CD14-positive monocyte (primary cell): ENCODE measurements at regions not wholly inside any gene's neighbourhood (a gene's known extent, or its start where the extent isn't known, plus 50 kb on each side); places are given as distances from the start of the nearest gene placed in this dataset.
A peak's percentile ranks its signal among the peaks of the same experiment; 100 is the strongest.

Experiments used
- DNase-seq, 3 donors: peaks; one replicate each; pipeline ENCODE4 v3.0.0-alpha.2; 2011 to 2022
- H2AFZ ChIP-seq: 2 replicates; pipeline ENCODE4 v1.6.0; 2012; ENCODE audit warnings: mild to moderate bottlenecking, low read depth, low read length, inconsistent platforms; ENCODE audit not compliant: insufficient read depth, poor library complexity, severe bottlenecking
- H3K27ac ChIP-seq, 2 donors: 1 replicate in 1 of 2; 2 replicates in 1 of 2; pipeline ENCODE4 v1.5.1; 2012 to 2013; ENCODE audit warnings: low read length in 2 of 2, control low read depth in 1 of 2, inconsistent platforms in 1 of 2, low read depth in 1 of 2, mild to moderate bottlenecking in 1 of 2
- H3K27me3 ChIP-seq, 2 donors: one replicate each; pipeline versions ENCODE4 v1.6.0 to v1.6.1; 2011 to 2013; ENCODE audit warnings: low read length in 2 of 2; ENCODE audit not compliant: control insufficient read depth in 2 of 2, insufficient read depth in 2 of 2
- H3K36me3 ChIP-seq, 2 donors: replicated peaks in 1 of 2; 1 replicate in 1 of 2; 2 replicates in 1 of 2; pipeline versions ENCODE4 v1.5.1 to v1.6.1; 2012 to 2013; ENCODE audit warnings: low read length in 2 of 2, control low read depth in 1 of 2, inconsistent platforms in 1 of 2, mild to moderate bottlenecking in 1 of 2; ENCODE audit not compliant: insufficient read depth in 2 of 2, control insufficient read depth in 1 of 2
- H3K4me1 ChIP-seq, 2 donors: 1 replicate in 1 of 2; 2 replicates in 1 of 2; pipeline versions ENCODE4 v1.5.1 to v1.6.1; 2012 to 2013; ENCODE audit warnings: low read length in 2 of 2, control low read depth in 1 of 2, inconsistent platforms in 1 of 2, mild to moderate bottlenecking in 1 of 2, moderate library complexity in 1 of 2; ENCODE audit not compliant: insufficient read depth in 2 of 2, control insufficient read depth in 1 of 2
- H3K4me2 ChIP-seq: replicated peaks from 2 replicates; pipeline ENCODE3; 2012; ENCODE audit warnings: low read length, moderate library complexity, mild to moderate bottlenecking; ENCODE audit not compliant: poor library complexity, severe bottlenecking; ENCODE audit errors: extremely low read depth
- H3K4me3 ChIP-seq, 3 experiments: fragments of 200-600 bp in 1 of 3; sonication (generic) in 1 of 3; replicated peaks in 1 of 3; 1 replicate in 2 of 3; 2 replicates in 1 of 3; pipeline ENCODE4 v1.5.1; 2011 to 2013; ENCODE audit warnings: low read length in 3 of 3, mild to moderate bottlenecking in 3 of 3, control low read depth in 2 of 3, low read depth in 2 of 3, inconsistent platforms in 1 of 3, moderate library complexity in 1 of 3
- H3K79me2 ChIP-seq: 2 replicates; pipeline ENCODE4 v1.6.0; 2012; ENCODE audit warnings: mild to moderate bottlenecking, control low read depth, inconsistent platforms, low read length, moderate library complexity; ENCODE audit not compliant: insufficient read depth
- H3K9ac ChIP-seq: 2 replicates; pipeline ENCODE4 v1.6.0; 2017; ENCODE audit warnings: low read length, mild to moderate bottlenecking; ENCODE audit not compliant: insufficient read depth, poor library complexity, severe bottlenecking
- H3K9me3 ChIP-seq, 2 donors: replicated peaks in 1 of 2; 1 replicate in 1 of 2; 2 replicates in 1 of 2; pipeline versions ENCODE4 v1.5.1 to v1.6.1; 2012 to 2013; ENCODE audit warnings: low read length in 2 of 2, control low read depth in 1 of 2; ENCODE audit not compliant: control insufficient read depth in 1 of 2, insufficient read depth in 1 of 2
- H4K20me1 ChIP-seq: 2 replicates; pipeline ENCODE4 v1.6.0; 2012; ENCODE audit warnings: mild to moderate bottlenecking, low read length, control low read depth, moderate library complexity; ENCODE audit not compliant: insufficient read depth
- H3K27ac Mint-ChIP-seq, 7 donors: one replicate each; pipeline ENCODE4 v1.8.0; 2020; ENCODE audit warnings: mild to moderate bottlenecking in 7 of 7, mixed read lengths in 7 of 7, moderate library complexity in 6 of 7, inconsistent platforms in 2 of 7
- H3K27me3 Mint-ChIP-seq, 3 donors: one replicate each; pipeline ENCODE4 v1.8.0; 2021 to 2022; ENCODE audit warnings: low read depth in 3 of 3, mild to moderate bottlenecking in 3 of 3, mixed read lengths in 3 of 3, moderate library complexity in 3 of 3, inconsistent platforms in 1 of 3
- H3K36me3 Mint-ChIP-seq, 2 donors: one replicate each; pipeline ENCODE4 v1.8.0; 2020; ENCODE audit warnings: mixed read lengths in 2 of 2, inconsistent platforms in 1 of 2, mild to moderate bottlenecking in 1 of 2
- H3K4me1 Mint-ChIP-seq: one replicate; pipeline ENCODE4 v1.8.0; 2020; ENCODE audit warnings: mild to moderate bottlenecking, mixed read lengths
- H3K4me3 Mint-ChIP-seq, 2 donors: one replicate each; pipeline ENCODE4 v1.8.0; 2020; ENCODE audit warnings: mild to moderate bottlenecking in 2 of 2, mixed read lengths in 2 of 2, moderate library complexity in 1 of 2
- H3K9me3 Mint-ChIP-seq, 7 donors: one replicate each; pipeline ENCODE4 v1.8.0; 2020 to 2022; ENCODE audit warnings: mixed read lengths in 7 of 7, mild to moderate bottlenecking in 6 of 7, moderate library complexity in 6 of 7, inconsistent platforms in 2 of 7
- WGBS: methylation state at CpG from one replicate; pipeline ENCODE4 v1.1.5; 2013; ENCODE audit warnings: missing lambda C conversion rate; ENCODE audit not compliant: insufficient coverage; 5-methylcytosine and 5-hydroxymethylcytosine counted together
- intact Hi-C, 2 donors: fragments of 100-400 bp; cut with micrococcal nuclease; formaldehyde crosslinking; loops; one replicate each; pipeline versions ENCODE4 v1.15.0 to v1.15.1; 2023
- TF ChIP-seq, protein P1 (sequence below): fragments of 200-600 bp; IDR thresholded peaks from one replicate; pipeline ENCODE4 v1.8.0; 2022; ENCODE audit warnings: antibody characterized with exemption, mild to moderate bottlenecking

DNA sequence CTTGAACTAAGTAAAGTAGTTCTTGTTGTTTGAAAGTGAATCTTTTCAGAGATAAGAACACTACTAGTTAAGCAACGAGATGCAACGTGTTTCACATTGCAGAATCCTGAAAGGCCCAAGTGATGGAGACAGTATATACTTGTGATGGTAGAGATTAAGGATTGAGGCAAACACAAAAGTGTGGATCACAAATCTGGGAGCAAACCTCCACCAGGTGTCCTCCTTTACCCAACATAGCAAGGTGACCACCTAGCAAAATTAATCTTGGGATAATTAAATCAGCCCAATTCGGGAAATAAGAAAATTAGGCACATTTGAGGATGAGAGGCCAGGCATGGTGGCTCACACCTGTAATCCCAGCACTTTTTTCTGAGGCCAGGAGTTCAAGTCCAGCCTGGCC lies 563.9 kb downstream of the DACH1 start:
- TF ChIP-seq, protein P1, sequence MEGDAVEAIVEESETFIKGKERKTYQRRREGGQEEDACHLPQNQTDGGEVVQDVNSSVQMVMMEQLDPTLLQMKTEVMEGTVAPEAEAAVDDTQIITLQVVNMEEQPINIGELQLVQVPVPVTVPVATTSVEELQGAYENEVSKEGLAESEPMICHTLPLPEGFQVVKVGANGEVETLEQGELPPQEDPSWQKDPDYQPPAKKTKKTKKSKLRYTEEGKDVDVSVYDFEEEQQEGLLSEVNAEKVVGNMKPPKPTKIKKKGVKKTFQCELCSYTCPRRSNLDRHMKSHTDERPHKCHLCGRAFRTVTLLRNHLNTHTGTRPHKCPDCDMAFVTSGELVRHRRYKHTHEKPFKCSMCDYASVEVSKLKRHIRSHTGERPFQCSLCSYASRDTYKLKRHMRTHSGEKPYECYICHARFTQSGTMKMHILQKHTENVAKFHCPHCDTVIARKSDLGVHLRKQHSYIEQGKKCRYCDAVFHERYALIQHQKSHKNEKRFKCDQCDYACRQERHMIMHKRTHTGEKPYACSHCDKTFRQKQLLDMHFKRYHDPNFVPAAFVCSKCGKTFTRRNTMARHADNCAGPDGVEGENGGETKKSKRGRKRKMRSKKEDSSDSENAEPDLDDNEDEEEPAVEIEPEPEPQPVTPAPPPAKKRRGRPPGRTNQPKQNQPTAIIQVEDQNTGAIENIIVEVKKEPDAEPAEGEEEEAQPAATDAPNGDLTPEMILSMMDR: no peak
- intact Hi-C loops: no loop called here
- H3K9me3 ChIP-seq: no peaks in the 10 kb centered on the region

DNA sequence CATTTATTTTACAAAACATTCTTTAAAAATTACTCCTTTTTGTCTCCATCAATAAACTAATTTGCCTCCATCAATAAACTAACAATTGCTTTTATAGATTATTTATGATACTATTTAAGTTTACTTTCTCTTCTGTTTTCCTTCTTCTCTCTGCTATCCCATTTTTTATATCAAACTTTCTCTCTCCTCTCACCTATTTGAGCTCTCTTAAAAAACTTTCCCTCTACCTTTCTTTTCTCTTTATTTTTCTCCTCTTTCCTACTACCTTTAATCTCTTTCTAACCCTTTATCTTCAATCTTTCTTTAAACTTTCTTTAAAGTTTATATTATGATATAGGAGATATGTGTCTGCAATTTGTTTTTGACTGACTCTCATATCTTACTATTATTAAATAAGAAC lies 566.4 kb downstream of the DACH1 start:
- Histone ChIP-seq H4K20me1 (no peaks in the 10 kb centered on the region), H3K4me3 (no peak overlapping the region), H2AFZ (no peak overlapping the region), H3K27ac (no peak overlapping the region), H3K27me3 (no peaks in the 10 kb centered on the region), H3K79me2 (no peaks in the 10 kb centered on the region), H3K4me1 (no peaks in the 10 kb centered on the region), H3K36me3 (no peaks in the 10 kb centered on the region), H3K4me2 (no peak overlapping the region), H3K9me3 (no peaks in the 10 kb centered on the region), H3K9ac (no peak overlapping the region)
- Mint-ChIP-seq H3K4me3 (no peak overlapping the region), H3K9me3 (peaks cover 0 to 4% (median 3%) of the 10 kb centered on the region in 7 donors), H3K4me1 (no peaks in the 10 kb centered on the region), H3K36me3 (no peaks in the 10 kb centered on the region), H3K27me3 (peaks cover 0 to 3% (median 1%) of the 10 kb centered on the region in 3 donors), H3K27ac (peak overlapping the region in 1 of 7 donors; percentile 70)
- intact Hi-C loops: no loop called here
- TF ChIP-seq, protein P1: no peak
- DNase-seq: no peak

More for the DNA sequence above, 563.9 kb downstream of the DACH1 start:
- H3K4me1 ChIP-seq: no peaks in the 10 kb centered on the region
- no peaks in the 10 kb centered on the region for H3K4me1 Mint-ChIP-seq
- no peaks in the 10 kb centered on the region for H3K27me3 ChIP-seq
- H3K4me2 ChIP-seq: no peak overlapping the region
- no peak overlapping the region for H3K27ac Mint-ChIP-seq
- no peak overlapping the region for H3K4me3 Mint-ChIP-seq
- no peak for DNase-seq
- no peak overlapping the region for H2AFZ ChIP-seq
- H3K9ac ChIP-seq: no peak overlapping the region
- H3K27ac ChIP-seq: no peak overlapping the region
- no peaks in the 10 kb centered on the region for H3K36me3 ChIP-seq
- no peaks in the 10 kb centered on the region for H4K20me1 ChIP-seq
- H3K4me3 ChIP-seq: no peak overlapping the region
- H3K36me3 Mint-ChIP-seq: no peaks in the 10 kb centered on the region
- peaks cover 0 to 4% (median 3%) of the 10 kb centered on the region in 7 donors for H3K9me3 Mint-ChIP-seq
- H3K79me2 ChIP-seq: no peaks in the 10 kb centered on the region
- 100% methylated on average over 1 of the region's 3 CpGs for WGBS
- H3K27me3 Mint-ChIP-seq: peaks cover 0 to 3% (median 1%) of the 10 kb centered on the region in 3 donors
